Spleen (tissue), 7 donors: ENCODE measurements at regions not wholly inside any gene's neighbourhood (a gene's known extent, or its start where the extent isn't known, plus 50 kb on each side); places are given as distances from the start of the nearest gene placed in this dataset.

Experiments
- CTCF ChIP-seq, 11 experiments: fragments of 200-600 bp in 7 of 11; fragments of 450-650 bp in 4 of 11; sonication (generic) in 4 of 11; IDR thresholded peaks in 8 of 11; conservative IDR thresholded peaks in 3 of 11; 1 replicate in 7 of 11; 2 replicates in 4 of 11; pipeline versions ENCODE4 v1.4.0 to v1.8.0; 2016 to 2021; ENCODE audit warnings: antibody characterized with exemption in 11 of 11, inconsistent platforms in 4 of 11, mild to moderate bottlenecking in 1 of 11
- POLR2A ChIP-seq, 3 donors: fragments of 450-650 bp; IDR thresholded peaks; one replicate each; pipeline ENCODE4 v1.5.1; 2017; ENCODE audit warnings: antibody characterized with exemption in 3 of 3, mild to moderate bottlenecking in 1 of 3
- POLR2AphosphoS5 ChIP-seq, 3 donors: sonication (generic); formaldehyde crosslinking; IDR thresholded peaks; one replicate each; pipeline ENCODE4 v1.5.1; 2017; ENCODE audit warnings: antibody characterized with exemption in 3 of 3
- donor health status: DM: no; HTN: no; CAD: no; lungs with moderate emphysema.
- donor health status: DM: no; HTN: no; CAD: no.
- donor health status: DM: no; HTN: no; CAD: no.

GRCh38 chr6:148085631-148086331, 256.9 kb upstream of the SASH1 start:
- no peak for TF ChIP-seq CTCF (IDR thresholded peaks at IDR 0.05 in 8 of 11, conservative IDR thresholded peaks at IDR 0.05 in 3 of 11)
- TF ChIP-seq POLR2A (IDR thresholded peaks at IDR 0.05) = no peak
- TF ChIP-seq POLR2AphosphoS5 (IDR thresholded peaks at IDR 0.05) = no peak
